SK-N-SH (cell line): ENCODE measurements at regions not wholly inside any gene's neighbourhood (a gene's known extent, or its start where the extent isn't known, plus 50 kb on each side); places are given as distances from the start of the nearest gene placed in this dataset.

Experiments used
- CTCF ChIA-PET: fragments of 300-600, 350-600 bp; formaldehyde crosslinking; extraction: SDS; loops from one replicate; lab custom pipeline; 2021; lab: Yijun Ruan, JAX
- POLR2A ChIA-PET: fragments of 350-600 bp; sonication (Branson Sonifier 250); formaldehyde crosslinking; extraction: SDS; loops from one replicate; lab custom pipeline; 2020; ENCODE audit warnings: antibody characterized with exemption, inconsistent platforms; lab: Yijun Ruan, JAX
- DNase-seq: peaks from one replicate; pipeline ENCODE4 v3.0.0; 2012
- H2AFZ ChIP-seq: fragments of 200-600 bp; sonication (generic); 2 replicates; pipeline ENCODE4 v1.8.1; 2016; ENCODE audit warnings: antibody characterized with exemption, mild to moderate bottlenecking, low read depth
- H3F3A ChIP-seq: fragments of 200-600 bp; sonication (generic); replicated peaks from 2 replicates; pipeline ENCODE3; 2016; ENCODE audit warnings: antibody characterized with exemption, mild to moderate bottlenecking; ENCODE audit not compliant: insufficient read depth
- H3K27ac ChIP-seq, 2 experiments: fragments of 200-500 bp in 1 of 2; fragments of 200-600 bp in 1 of 2; sonication (Bioruptor generic) in 1 of 2; sonication (generic), shearing (Covaris generic) in 1 of 2; 2 replicates each; pipeline versions ENCODE4 v1.5.1 to v1.6.1; 2014 to 2016; ENCODE audit warnings: low read depth in 2 of 2, inconsistent platforms in 1 of 2, low read length in 1 of 2, mild to moderate bottlenecking in 1 of 2, mixed read lengths in 1 of 2
- H3K27me3 ChIP-seq: fragments of 200-600 bp; sonication (generic), shearing (Covaris generic); 2 replicates; pipeline ENCODE4 v1.6.1; 2016; ENCODE audit warnings: mixed run types; ENCODE audit not compliant: insufficient read depth
- H3K36me3 ChIP-seq, 2 experiments: fragments of 200-500 bp in 1 of 2; fragments of 200-600 bp in 1 of 2; sonication (Bioruptor generic) in 1 of 2; sonication (generic) in 1 of 2; replicated peaks in 1 of 2; 2 replicates each; pipeline versions ENCODE3 to v1.5.1; 2014 to 2016; ENCODE audit warnings: low read length in 1 of 2, mild to moderate bottlenecking in 1 of 2; ENCODE audit not compliant: insufficient read depth in 2 of 2, control insufficient read depth in 1 of 2
- H3K4me1 ChIP-seq, 2 experiments: fragments of 200-500 bp in 1 of 2; fragments of 200-600 bp in 1 of 2; sonication (Bioruptor generic) in 1 of 2; sonication (generic), shearing (Covaris generic) in 1 of 2; 2 replicates each; pipeline versions ENCODE4 v1.5.1 to v1.6.1; 2014 to 2016; ENCODE audit warnings: low read depth in 1 of 2, low read length in 1 of 2, mixed run types in 1 of 2; ENCODE audit not compliant: insufficient read depth in 2 of 2, control insufficient read depth in 1 of 2
- H3K4me2 ChIP-seq: fragments of 200-600 bp; sonication (generic), shearing (Covaris generic); 2 replicates; pipeline ENCODE4 v1.6.1; 2017; ENCODE audit warnings: mixed run types
- H3K4me3 ChIP-seq, 2 experiments: fragments of 200-500 bp in 1 of 2; fragments of 200-600 bp in 1 of 2; sonication (Bioruptor generic) in 1 of 2; sonication (generic), shearing (Covaris generic) in 1 of 2; 2 replicates each; pipeline versions ENCODE4 v1.5.1 to v1.8.1; 2014 to 2016; ENCODE audit warnings: low read depth in 2 of 2, inconsistent platforms in 1 of 2, low read length in 1 of 2, mild to moderate bottlenecking in 1 of 2, mixed read lengths in 1 of 2, moderate library complexity in 1 of 2
- H3K79me2 ChIP-seq: fragments of 200-600 bp; sonication (generic); 2 replicates; pipeline ENCODE4 v1.8.1; 2017; ENCODE audit warnings: mild to moderate bottlenecking; ENCODE audit not compliant: insufficient read depth
- H3K9ac ChIP-seq: fragments of 200-600 bp; sonication (generic); 2 replicates; pipeline ENCODE4 v1.6.1; 2017; ENCODE audit warnings: mixed run types
- H3K9me2 ChIP-seq: fragments of 200-600 bp; sonication (generic); 2 replicates; pipeline ENCODE4 v1.6.1; 2017; ENCODE audit warnings: mixed run types
- H3K9me3 ChIP-seq: fragments of 200-600 bp; sonication (generic); 2 replicates; pipeline ENCODE4 v1.6.1; 2017; ENCODE audit warnings: mixed run types, mild to moderate bottlenecking, moderate library complexity
- H4K20me1 ChIP-seq: fragments of 200-600 bp; sonication (generic); 2 replicates; pipeline ENCODE4 v1.6.1; 2017; ENCODE audit warnings: mild to moderate bottlenecking, mixed run types; ENCODE audit not compliant: insufficient read depth
- CHD2 ChIP-seq: fragments of 150-350 bp; IDR thresholded peaks from 2 replicates; pipeline ENCODE4 v1.6.1; 2018; ENCODE audit warnings: low read length; ENCODE audit not compliant: partially characterized antibody
- ELF1 ChIP-seq: IDR thresholded peaks from 2 replicates; pipeline ENCODE4 v1.4.0; 2012
- EP300 ChIP-seq, 2 experiments: IDR thresholded peaks; 2 replicates each; pipeline versions ENCODE4 v1.4.0 to v1.6.1; 2012; ENCODE audit warnings: borderline replicate concordance in 1 of 2, low read depth in 1 of 2, low read length in 1 of 2
- FOXJ3 ChIP-seq: sonication (generic); formaldehyde crosslinking; IDR thresholded peaks from 2 replicates; pipeline ENCODE4 v1.5.1; 2020; ENCODE audit warnings: mild to moderate bottlenecking, missing genetic modification reagents
- JUND ChIP-seq: IDR thresholded peaks from 2 replicates; pipeline ENCODE4 v1.4.0; 2012
- NFIC ChIP-seq: IDR thresholded peaks from 2 replicates; pipeline ENCODE4 v1.4.0; 2012; ENCODE audit warnings: borderline replicate concordance
- RAD21 ChIP-seq: IDR thresholded peaks from 2 replicates; pipeline ENCODE4 v1.6.1; 2012; ENCODE audit warnings: mild to moderate bottlenecking, low read length
- REST ChIP-seq: IDR thresholded peaks from 2 replicates; pipeline ENCODE4 v1.6.1; 2012; ENCODE audit warnings: mild to moderate bottlenecking, low read depth, low read length, moderate library complexity
- RFX5 ChIP-seq: IDR thresholded peaks from 2 replicates; pipeline ENCODE4 v1.6.1; 2012; ENCODE audit warnings: mild to moderate bottlenecking, improper control_type of control experiment, low read length
- TAF1 ChIP-seq: IDR thresholded peaks from 2 replicates; pipeline ENCODE4 v1.6.1; 2012; ENCODE audit warnings: low read depth, mild to moderate bottlenecking, low read length, moderate library complexity, borderline replicate concordance
- TEAD4 ChIP-seq: IDR thresholded peaks from 2 replicates; pipeline ENCODE4 v1.4.0; 2012; ENCODE audit warnings: mild to moderate bottlenecking, borderline replicate concordance; ENCODE audit not compliant: insufficient read depth
- WGBS: methylation state at CpG from one replicate; pipeline ENCODE4 v1.1.6; 2017; ENCODE audit warnings: low lambda C conversion rate; 5-methylcytosine and 5-hydroxymethylcytosine counted together
- TF ChIP-seq, protein P1 (sequence below): fragments of 200-600 bp; sonication (generic); IDR thresholded peaks from 2 replicates; pipeline ENCODE4 v1.6.1; 2017; ENCODE audit warnings: antibody characterized with exemption, mild to moderate bottlenecking, moderate library complexity
- TF ChIP-seq, protein P2 (sequence below): fragments of 150-350 bp; IDR thresholded peaks from 2 replicates; pipeline ENCODE4 v1.6.1; 2017; ENCODE audit warnings: antibody characterized with exemption, low read length, low read depth, borderline replicate concordance
- TF ChIP-seq, protein P3 (sequence below): IDR thresholded peaks from 2 replicates; pipeline ENCODE4 v1.4.0; 2012; ENCODE audit warnings: low read depth, borderline replicate concordance

DNA sequence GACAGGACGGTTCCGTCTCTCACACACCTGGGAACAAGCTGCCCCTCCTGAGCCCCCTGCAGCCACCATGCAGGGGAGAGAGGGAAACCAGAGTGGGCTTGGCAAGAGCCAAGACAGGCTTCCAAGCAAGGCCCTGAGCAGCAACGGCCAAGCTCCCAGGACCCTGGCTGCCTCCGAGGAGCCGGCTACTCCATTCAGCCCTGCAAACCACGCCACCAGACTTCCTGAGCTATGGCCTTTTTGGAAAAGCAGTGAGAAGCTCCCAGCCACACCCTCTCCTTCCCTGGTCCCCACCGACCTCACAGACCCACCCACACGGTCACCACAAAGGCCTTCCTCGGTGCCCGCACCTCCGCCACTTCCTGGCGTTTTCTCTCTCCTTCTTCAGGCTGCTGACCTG, 479.0 kb downstream of the BRD1 start:
- no peaks in the 10 kb centered on the region for H4K20me1 ChIP-seq
- WGBS: 42% methylated on average over 8 of the region's 12 CpGs
- TF ChIP-seq RFX5 (no peak), RAD21 (no peak), EP300 (IDR thresholded peaks at IDR 0.05; ENCODE audit: borderline replicate concordance in 1 of 2, low read depth in 1 of 2, low read length in 1 of 2) (no peak), REST (no peak), FOXJ3 (CRISPR knock-in tag) (no peak), TEAD4 (no peak)
- TF ChIP-seq, protein P1, sequence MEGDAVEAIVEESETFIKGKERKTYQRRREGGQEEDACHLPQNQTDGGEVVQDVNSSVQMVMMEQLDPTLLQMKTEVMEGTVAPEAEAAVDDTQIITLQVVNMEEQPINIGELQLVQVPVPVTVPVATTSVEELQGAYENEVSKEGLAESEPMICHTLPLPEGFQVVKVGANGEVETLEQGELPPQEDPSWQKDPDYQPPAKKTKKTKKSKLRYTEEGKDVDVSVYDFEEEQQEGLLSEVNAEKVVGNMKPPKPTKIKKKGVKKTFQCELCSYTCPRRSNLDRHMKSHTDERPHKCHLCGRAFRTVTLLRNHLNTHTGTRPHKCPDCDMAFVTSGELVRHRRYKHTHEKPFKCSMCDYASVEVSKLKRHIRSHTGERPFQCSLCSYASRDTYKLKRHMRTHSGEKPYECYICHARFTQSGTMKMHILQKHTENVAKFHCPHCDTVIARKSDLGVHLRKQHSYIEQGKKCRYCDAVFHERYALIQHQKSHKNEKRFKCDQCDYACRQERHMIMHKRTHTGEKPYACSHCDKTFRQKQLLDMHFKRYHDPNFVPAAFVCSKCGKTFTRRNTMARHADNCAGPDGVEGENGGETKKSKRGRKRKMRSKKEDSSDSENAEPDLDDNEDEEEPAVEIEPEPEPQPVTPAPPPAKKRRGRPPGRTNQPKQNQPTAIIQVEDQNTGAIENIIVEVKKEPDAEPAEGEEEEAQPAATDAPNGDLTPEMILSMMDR: no peak
- DNase-seq: no peak
- no peaks in the 10 kb centered on the region for H3K9me3 ChIP-seq
- CTCF ChIA-PET: interaction anchor here (1.3 kb wide), 1 partner anchor 302 kb away, joined by 3 read pairs; no protein-coding TSS in a partner anchor
- H3K9me2 ChIP-seq: no peaks in the 10 kb centered on the region
- no peaks in the 10 kb centered on the region; a peak in 1 of 4 replicates for H3K4me1 ChIP-seq
- no peak overlapping the region for H3K27ac ChIP-seq
- peaks cover 5% of the 10 kb centered on the region; the same call in 1 of the 2 replicates for H3K27me3 ChIP-seq
- H3K9ac ChIP-seq: no peak overlapping the region
- no peak overlapping the region for H3K4me2 ChIP-seq
- H3F3A ChIP-seq: no peaks in the 10 kb centered on the region
- no peaks in the 10 kb centered on the region for H3K36me3 ChIP-seq
- no peak overlapping the region for H2AFZ ChIP-seq
- POLR2A ChIA-PET: no interaction called here
- no peak overlapping the region for H3K4me3 ChIP-seq
- H3K79me2 ChIP-seq: no peaks in the 10 kb centered on the region

DNA sequence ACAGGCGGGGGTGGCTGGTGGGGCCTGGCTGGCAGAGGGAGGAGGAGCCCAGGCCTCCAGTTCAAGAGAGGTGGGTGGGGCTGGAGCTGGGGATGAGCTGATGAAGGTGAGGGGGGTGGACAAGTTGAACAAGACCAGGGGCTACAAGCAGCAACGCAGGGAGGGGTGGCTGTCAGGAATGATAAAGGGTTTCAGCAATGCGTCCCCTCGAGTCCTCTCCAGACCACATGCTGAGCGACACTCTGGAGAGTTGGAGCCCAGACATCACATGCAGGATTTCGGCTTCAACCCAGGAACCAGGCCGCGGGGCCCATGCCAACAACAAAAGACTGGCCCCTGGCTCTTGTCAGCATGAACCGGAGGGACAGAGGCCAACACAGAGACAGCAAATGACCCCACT, 480.3 kb downstream of the BRD1 start:
- DNase-seq: no peak
- Histone ChIP-seq H4K20me1 (no peaks in the 10 kb centered on the region), H3K36me3 (no peaks in the 10 kb centered on the region), H3F3A (no peaks in the 10 kb centered on the region), H3K27me3 (peaks cover 5% of the 10 kb centered on the region; the same call in 1 of the 2 replicates), H3K4me2 (no peak overlapping the region), H3K9me2 (no peaks in the 10 kb centered on the region), H3K4me3 (no peak overlapping the region), H3K27ac (no peak overlapping the region), H3K9me3 (no peaks in the 10 kb centered on the region)
- ChIA-PET CTCF (no interaction called here), POLR2A (no interaction called here)
- TF ChIP-seq NFIC: no peak
- TF ChIP-seq, protein P1: no peak
- no peak for TF ChIP-seq TAF1
- TF ChIP-seq TEAD4: no peak
- TF ChIP-seq, protein P2, sequence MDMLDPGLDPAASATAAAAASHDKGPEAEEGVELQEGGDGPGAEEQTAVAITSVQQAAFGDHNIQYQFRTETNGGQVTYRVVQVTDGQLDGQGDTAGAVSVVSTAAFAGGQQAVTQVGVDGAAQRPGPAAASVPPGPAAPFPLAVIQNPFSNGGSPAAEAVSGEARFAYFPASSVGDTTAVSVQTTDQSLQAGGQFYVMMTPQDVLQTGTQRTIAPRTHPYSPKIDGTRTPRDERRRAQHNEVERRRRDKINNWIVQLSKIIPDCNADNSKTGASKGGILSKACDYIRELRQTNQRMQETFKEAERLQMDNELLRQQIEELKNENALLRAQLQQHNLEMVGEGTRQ: no peak
- no peak for TF ChIP-seq JUND
- TF ChIP-seq, protein P3, sequence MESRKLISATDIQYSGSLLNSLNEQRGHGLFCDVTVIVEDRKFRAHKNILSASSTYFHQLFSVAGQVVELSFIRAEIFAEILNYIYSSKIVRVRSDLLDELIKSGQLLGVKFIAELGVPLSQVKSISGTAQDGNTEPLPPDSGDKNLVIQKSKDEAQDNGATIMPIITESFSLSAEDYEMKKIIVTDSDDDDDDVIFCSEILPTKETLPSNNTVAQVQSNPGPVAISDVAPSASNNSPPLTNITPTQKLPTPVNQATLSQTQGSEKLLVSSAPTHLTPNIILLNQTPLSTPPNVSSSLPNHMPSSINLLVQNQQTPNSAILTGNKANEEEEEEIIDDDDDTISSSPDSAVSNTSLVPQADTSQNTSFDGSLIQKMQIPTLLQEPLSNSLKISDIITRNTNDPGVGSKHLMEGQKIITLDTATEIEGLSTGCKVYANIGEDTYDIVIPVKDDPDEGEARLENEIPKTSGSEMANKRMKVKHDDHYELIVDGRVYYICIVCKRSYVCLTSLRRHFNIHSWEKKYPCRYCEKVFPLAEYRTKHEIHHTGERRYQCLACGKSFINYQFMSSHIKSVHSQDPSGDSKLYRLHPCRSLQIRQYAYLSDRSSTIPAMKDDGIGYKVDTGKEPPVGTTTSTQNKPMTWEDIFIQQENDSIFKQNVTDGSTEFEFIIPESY: no peak
- TF ChIP-seq CHD2: no peak
- no peak for TF ChIP-seq ELF1
- TF ChIP-seq, all 33 proteins: peak for 0
- H2AFZ ChIP-seq: no peak overlapping the region
- 27% methylated on average over 6 of the region's 9 CpGs for WGBS
- H3K79me2 ChIP-seq: no peaks in the 10 kb centered on the region
- no peaks in the 10 kb centered on the region; a peak in 1 of 4 replicates for H3K4me1 ChIP-seq
- no peak overlapping the region for H3K9ac ChIP-seq
